ENCODE measurements at regions not wholly inside any gene's neighbourhood (a gene's known extent, or its start where the extent isn't known, plus 50 kb on each side); places are given as distances from the start of the nearest gene placed in this dataset.

GRCh38 chr20:19944772-19945459 is 72.2 kb upstream of the NAA20 start:
- TF ChIP-seq EZH2 (IDR thresholded peaks at IDR 0.05): no peak
- TF ChIP-seq POLR2AphosphoS5 (IDR thresholded peaks at IDR 0.05; ENCODE audit: borderline replicate concordance, low read depth, low read length): no peak
- TF ChIP-seq FOXP2 (optimal IDR thresholded peaks at IDR 0.05; ENCODE audit: control extremely low read depth, extremely low read length, insufficient read depth): no peak
